ENCODE measurements at regions not wholly inside any gene's neighbourhood (a gene's known extent, or its start where the extent isn't known, plus 50 kb on each side); places are given as distances from the start of the nearest gene placed in this dataset.
A peak's percentile ranks its signal among the peaks of the same experiment; 100 is the strongest.

- H3K4me1 ChIP-seq (ENCODE audit: insufficient read depth, low read length): peaks cover 2% of the 10 kb centered on the region
- H3K36me3 ChIP-seq (ENCODE audit: insufficient read depth, low read length): no peaks in the 10 kb centered on the region
- peak; percentile 39 for DNase-seq (ENCODE audit: insufficient read length, low spot score, missing footprints)
- no peaks in the 10 kb centered on the region for H4K20me1 ChIP-seq (ENCODE audit: insufficient read depth, low read length)
- H3K27me3 ChIP-seq (ENCODE audit: insufficient read depth, low read length): no peaks in the 10 kb centered on the region
- no peak overlapping the region for H3K27ac ChIP-seq (ENCODE audit: low read depth, low read length)
- H3K4me2 ChIP-seq (ENCODE audit: insufficient read depth, low read length): no peak overlapping the region
- H3K9me3 ChIP-seq (ENCODE audit: low read depth, low read length): no peaks in the 10 kb centered on the region
- no peak for TF ChIP-seq CTCF (IDR thresholded peaks at IDR 0.05; ENCODE audit: extremely low read depth, low read depth, low read length)
- no peak overlapping the region for H3K4me3 ChIP-seq (ENCODE audit: insufficient read depth, low read length)
- no peaks in the 10 kb centered on the region for H3K79me2 ChIP-seq (ENCODE audit: insufficient read depth, low read length)
- no peak overlapping the region for H2AFZ ChIP-seq (ENCODE audit: low read length)
Measured at GRCh38 chr6:79385333-79385732, 150.9 kb upstream of the HMGN3 start.

GRCh38 chr6:79384845-79385244, 150.4 kb upstream of the HMGN3 start:
- H3K36me3 ChIP-seq (ENCODE audit: insufficient read depth, low read length): no peaks in the 10 kb centered on the region
- H3K79me2 ChIP-seq (ENCODE audit: insufficient read depth, low read length): no peaks in the 10 kb centered on the region
- no peak overlapping the region for H3K27ac ChIP-seq (ENCODE audit: low read depth, low read length)
- no peaks in the 10 kb centered on the region for H4K20me1 ChIP-seq (ENCODE audit: insufficient read depth, low read length)
- peaks cover 2% of the 10 kb centered on the region for H3K4me1 ChIP-seq (ENCODE audit: insufficient read depth, low read length)
- no peak for TF ChIP-seq CTCF (IDR thresholded peaks at IDR 0.05; ENCODE audit: extremely low read depth, low read depth, low read length)
- no peaks in the 10 kb centered on the region for H3K27me3 ChIP-seq (ENCODE audit: insufficient read depth, low read length)
- no peak for DNase-seq (ENCODE audit: insufficient read length, low spot score, missing footprints)
- no peaks in the 10 kb centered on the region for H3K9me3 ChIP-seq (ENCODE audit: low read depth, low read length)
- H3K4me2 ChIP-seq (ENCODE audit: insufficient read depth, low read length): no peak overlapping the region
- no peak overlapping the region for H3K4me3 ChIP-seq (ENCODE audit: insufficient read depth, low read length)
- no peak overlapping the region for H2AFZ ChIP-seq (ENCODE audit: low read length)

- H3K4me3 ChIP-seq (ENCODE audit: insufficient read depth, low read length): no peak overlapping the region
- no peaks in the 10 kb centered on the region for H3K27me3 ChIP-seq (ENCODE audit: insufficient read depth, low read length)
- peaks cover 4% of the 10 kb centered on the region for H3K4me1 ChIP-seq (ENCODE audit: insufficient read depth, low read length)
- no peaks in the 10 kb centered on the region for H3K36me3 ChIP-seq (ENCODE audit: insufficient read depth, low read length)
- no peaks in the 10 kb centered on the region for H3K79me2 ChIP-seq (ENCODE audit: insufficient read depth, low read length)
- no peaks in the 10 kb centered on the region for H4K20me1 ChIP-seq (ENCODE audit: insufficient read depth, low read length)
- no peak overlapping the region for H2AFZ ChIP-seq (ENCODE audit: low read length)
- no peak for DNase-seq (ENCODE audit: insufficient read length, low spot score, missing footprints)
- no peaks in the 10 kb centered on the region for H3K9me3 ChIP-seq (ENCODE audit: low read depth, low read length)
- TF ChIP-seq CTCF (IDR thresholded peaks at IDR 0.05; ENCODE audit: extremely low read depth, low read depth, low read length): no peak
- H3K4me2 ChIP-seq (ENCODE audit: insufficient read depth, low read length): no peak overlapping the region
- no peak overlapping the region for H3K27ac ChIP-seq (ENCODE audit: low read depth, low read length)
Measured at GRCh38 chr6:79378957-79379356, 144.5 kb upstream of the HMGN3 start.

- H3K36me3 ChIP-seq (ENCODE audit: insufficient read depth, low read length): no peaks in the 10 kb centered on the region
- H3K27ac ChIP-seq (ENCODE audit: low read depth, low read length): no peak overlapping the region
- H3K4me2 ChIP-seq (ENCODE audit: insufficient read depth, low read length): no peak overlapping the region
- DNase-seq (ENCODE audit: insufficient read length, low spot score, missing footprints): no peak
- no peak for TF ChIP-seq CTCF (IDR thresholded peaks at IDR 0.05; ENCODE audit: extremely low read depth, low read depth, low read length)
- no peaks in the 10 kb centered on the region for H3K79me2 ChIP-seq (ENCODE audit: insufficient read depth, low read length)
- no peaks in the 10 kb centered on the region for H3K9me3 ChIP-seq (ENCODE audit: low read depth, low read length)
- no peak overlapping the region for H3K4me3 ChIP-seq (ENCODE audit: insufficient read depth, low read length)
- peaks cover 4% of the 10 kb centered on the region for H3K4me1 ChIP-seq (ENCODE audit: insufficient read depth, low read length)
- no peaks in the 10 kb centered on the region for H4K20me1 ChIP-seq (ENCODE audit: insufficient read depth, low read length)
- no peaks in the 10 kb centered on the region for H3K27me3 ChIP-seq (ENCODE audit: insufficient read depth, low read length)
- H2AFZ ChIP-seq (ENCODE audit: low read length): no peak overlapping the region
Measured at GRCh38 chr6:79377888-79378348, 143.4 kb upstream of the HMGN3 start.

Measured in osteoblast (primary cell).